Neural progenitor cell (in vitro differentiated cells): ENCODE measurements at regions not wholly inside any gene's neighbourhood (a gene's known extent, or its start where the extent isn't known, plus 50 kb on each side); places are given as distances from the start of the nearest gene placed in this dataset.

Experiments
- DNase-seq: peaks from one replicate; pipeline ENCODE4 v3.0.0-alpha.2; 2016; ENCODE audit warnings: low spot score
- H2AFZ ChIP-seq: fragments of 200-600 bp; sonication (generic); replicated peaks from 2 replicates; pipeline ENCODE4 v1.6.1; 2016; ENCODE audit warnings: antibody characterized with exemption
- H3F3A ChIP-seq: fragments of 200-600 bp; sonication (generic); 2 replicates; pipeline ENCODE4 v1.6.1; 2016; ENCODE audit warnings: antibody characterized with exemption, low read depth
- H3K27ac ChIP-seq: fragments of 200-600 bp; sonication (generic); 2 replicates; pipeline ENCODE4 v1.5.1; 2016; ENCODE audit warnings: mild to moderate bottlenecking
- H3K27me3 ChIP-seq: fragments of 200-600 bp; sonication (generic); 2 replicates; pipeline ENCODE4 v1.6.1; 2016; ENCODE audit warnings: mild to moderate bottlenecking, moderate library complexity
- H3K36me3 ChIP-seq: fragments of 200-600 bp; sonication (generic); 2 replicates; pipeline ENCODE4 v1.5.1; 2016
- H3K4me1 ChIP-seq: fragments of 200-600 bp; sonication (generic); 2 replicates; pipeline ENCODE4 v1.6.1; 2016; ENCODE audit warnings: mixed run types
- H3K4me2 ChIP-seq: fragments of 200-600 bp; sonication (generic); 2 replicates; pipeline ENCODE4 v1.6.1; 2016
- H3K4me3 ChIP-seq: fragments of 200-600 bp; sonication (generic); 2 replicates; pipeline ENCODE4 v1.5.1; 2016
- H3K79me2 ChIP-seq: fragments of 200-600 bp; sonication (generic); 2 replicates; pipeline ENCODE4 v1.6.1; 2016; ENCODE audit warnings: low read depth
- H3K9ac ChIP-seq: fragments of 200-600 bp; sonication (generic); 2 replicates; pipeline ENCODE4 v1.6.1; 2016
- H3K9me3 ChIP-seq: fragments of 200-600 bp; sonication (generic); 2 replicates; pipeline ENCODE4 v1.5.1; 2016; ENCODE audit warnings: low read depth
- H4K20me1 ChIP-seq: fragments of 200-600 bp; sonication (generic); 2 replicates; pipeline ENCODE4 v1.6.1; 2016; ENCODE audit warnings: low read depth
- H3K27ac Mint-ChIP-seq: 3 replicates; pipeline ENCODE4 v1.8.0; 2021; ENCODE audit warnings: mixed read lengths
- H3K27me3 Mint-ChIP-seq: 2 replicates; pipeline ENCODE4 v1.8.0; 2022; ENCODE audit warnings: low read depth, mild to moderate bottlenecking, inconsistent platforms, moderate library complexity, mixed read lengths; ENCODE audit not compliant: insufficient read depth
- H3K36me3 Mint-ChIP-seq: 3 replicates; pipeline ENCODE4 v1.8.0; 2021; ENCODE audit warnings: mixed read lengths
- H3K4me1 Mint-ChIP-seq: 3 replicates; pipeline ENCODE4 v1.8.0; 2021; ENCODE audit warnings: mixed read lengths
- H3K4me3 Mint-ChIP-seq: 3 replicates; pipeline ENCODE4 v1.8.0; 2021; ENCODE audit warnings: mild to moderate bottlenecking, moderate library complexity, mixed read lengths
- H3K9me3 Mint-ChIP-seq: 3 replicates; pipeline ENCODE4 v1.8.0; 2020; ENCODE audit warnings: mixed read lengths
- EZH2 ChIP-seq: fragments of 200-600 bp; sonication (generic); IDR thresholded peaks from 2 replicates; pipeline ENCODE4 v1.6.1; 2017; ENCODE audit warnings: antibody characterized with exemption, mild to moderate bottlenecking, moderate library complexity
- EZH2phosphoT487 ChIP-seq: fragments of 200-600 bp; sonication (generic); IDR thresholded peaks from 2 replicates; pipeline ENCODE4 v1.6.1; 2017; ENCODE audit warnings: antibody characterized with exemption
- TF ChIP-seq, protein P1 (sequence below): fragments of 200-600 bp; sonication (generic); IDR thresholded peaks from 2 replicates; pipeline ENCODE4 v1.5.1; 2017; ENCODE audit warnings: antibody characterized with exemption, mild to moderate bottlenecking

DNA sequence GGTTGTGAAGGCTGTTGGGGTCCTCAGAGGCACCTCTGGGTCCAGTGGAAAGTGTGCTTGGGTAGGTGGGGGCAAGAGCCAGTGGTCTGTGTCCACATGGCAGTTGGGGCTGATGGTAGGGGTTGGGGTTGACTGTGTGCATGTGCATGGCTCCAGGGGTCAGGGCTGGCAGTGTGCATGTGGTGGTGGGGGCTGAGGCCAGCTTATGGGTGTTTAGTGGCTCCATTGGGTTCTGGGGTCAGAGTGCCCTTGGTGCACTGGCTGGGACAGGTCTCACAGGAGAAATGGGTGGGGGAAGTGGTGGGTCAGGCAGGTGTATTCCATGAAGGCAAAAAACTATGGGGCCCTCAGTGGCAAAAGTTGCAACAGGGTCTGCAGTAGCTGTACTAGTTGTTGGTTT, 97.9 kb downstream of the EDEM1 start:
- Mint-ChIP-seq H3K4me1 (no peaks in the 10 kb centered on the region), H3K27ac (no peak overlapping the region), H3K4me3 (no peak overlapping the region), H3K9me3 (peaks cover 37% of the 10 kb centered on the region), H3K27me3 (peaks cover 4% of the 10 kb centered on the region), H3K36me3 (no peaks in the 10 kb centered on the region)
- peaks cover 7% of the 10 kb centered on the region for H3K36me3 ChIP-seq
- TF ChIP-seq EZH2phosphoT487 (no peak), EZH2 (no peak)
- TF ChIP-seq, protein P1, sequence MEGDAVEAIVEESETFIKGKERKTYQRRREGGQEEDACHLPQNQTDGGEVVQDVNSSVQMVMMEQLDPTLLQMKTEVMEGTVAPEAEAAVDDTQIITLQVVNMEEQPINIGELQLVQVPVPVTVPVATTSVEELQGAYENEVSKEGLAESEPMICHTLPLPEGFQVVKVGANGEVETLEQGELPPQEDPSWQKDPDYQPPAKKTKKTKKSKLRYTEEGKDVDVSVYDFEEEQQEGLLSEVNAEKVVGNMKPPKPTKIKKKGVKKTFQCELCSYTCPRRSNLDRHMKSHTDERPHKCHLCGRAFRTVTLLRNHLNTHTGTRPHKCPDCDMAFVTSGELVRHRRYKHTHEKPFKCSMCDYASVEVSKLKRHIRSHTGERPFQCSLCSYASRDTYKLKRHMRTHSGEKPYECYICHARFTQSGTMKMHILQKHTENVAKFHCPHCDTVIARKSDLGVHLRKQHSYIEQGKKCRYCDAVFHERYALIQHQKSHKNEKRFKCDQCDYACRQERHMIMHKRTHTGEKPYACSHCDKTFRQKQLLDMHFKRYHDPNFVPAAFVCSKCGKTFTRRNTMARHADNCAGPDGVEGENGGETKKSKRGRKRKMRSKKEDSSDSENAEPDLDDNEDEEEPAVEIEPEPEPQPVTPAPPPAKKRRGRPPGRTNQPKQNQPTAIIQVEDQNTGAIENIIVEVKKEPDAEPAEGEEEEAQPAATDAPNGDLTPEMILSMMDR: no peak
- DNase-seq: no peak
- no peak overlapping the region for H3K4me2 ChIP-seq
- no peak overlapping the region for H2AFZ ChIP-seq
- no peak overlapping the region for H3K27ac ChIP-seq
- H3F3A ChIP-seq: no peaks in the 10 kb centered on the region
- peaks cover 6% of the 10 kb centered on the region for H3K9me3 ChIP-seq
- no peaks in the 10 kb centered on the region for H3K79me2 ChIP-seq
- H4K20me1 ChIP-seq: no peaks in the 10 kb centered on the region
- no peaks in the 10 kb centered on the region for H3K4me1 ChIP-seq
- H3K27me3 ChIP-seq: no peaks in the 10 kb centered on the region
- no peak overlapping the region for H3K4me3 ChIP-seq
- no peak overlapping the region for H3K9ac ChIP-seq

DNA sequence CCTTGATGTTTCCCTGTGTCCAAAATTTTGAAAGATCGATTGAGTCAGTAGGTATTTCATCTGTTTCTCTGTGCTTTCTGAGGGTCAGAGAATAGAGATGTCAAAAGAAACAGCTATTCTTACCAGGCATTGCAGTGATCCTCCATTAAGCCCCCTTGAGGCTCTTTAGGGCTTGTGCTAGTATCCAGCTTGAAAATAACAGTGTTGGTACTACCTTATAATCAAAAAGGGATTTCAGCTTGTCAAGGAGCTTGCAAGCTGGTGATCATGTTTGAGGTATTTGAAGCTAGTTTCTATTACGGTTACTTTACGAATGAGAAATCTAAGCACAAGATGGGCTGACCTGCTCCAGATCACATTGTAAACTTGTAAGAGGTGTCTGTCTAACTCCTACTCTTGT, 103.4 kb downstream of the EDEM1 start:
- Histone ChIP-seq H3K9me3 (no peaks in the 10 kb centered on the region), H4K20me1 (no peaks in the 10 kb centered on the region), H3K27me3 (no peaks in the 10 kb centered on the region), H3K9ac (no peak overlapping the region), H3K4me2 (no peak overlapping the region), H3K4me3 (no peak overlapping the region), H3K27ac (no peak overlapping the region), H3K4me1 (no peaks in the 10 kb centered on the region), H2AFZ (no peak overlapping the region), H3K36me3 (no peaks in the 10 kb centered on the region), H3K79me2 (no peaks in the 10 kb centered on the region), H3F3A (no peaks in the 10 kb centered on the region)
- no peaks in the 10 kb centered on the region for H3K4me1 Mint-ChIP-seq
- H3K36me3 Mint-ChIP-seq: no peaks in the 10 kb centered on the region
- no peak overlapping the region for H3K4me3 Mint-ChIP-seq
- TF ChIP-seq, protein P1: no peak
- TF ChIP-seq EZH2phosphoT487 (no peak), EZH2 (no peak)
- peaks cover 20% of the 10 kb centered on the region for H3K9me3 Mint-ChIP-seq
- H3K27me3 Mint-ChIP-seq: no peaks in the 10 kb centered on the region
- H3K27ac Mint-ChIP-seq: no peak overlapping the region
- no peak for DNase-seq

DNA sequence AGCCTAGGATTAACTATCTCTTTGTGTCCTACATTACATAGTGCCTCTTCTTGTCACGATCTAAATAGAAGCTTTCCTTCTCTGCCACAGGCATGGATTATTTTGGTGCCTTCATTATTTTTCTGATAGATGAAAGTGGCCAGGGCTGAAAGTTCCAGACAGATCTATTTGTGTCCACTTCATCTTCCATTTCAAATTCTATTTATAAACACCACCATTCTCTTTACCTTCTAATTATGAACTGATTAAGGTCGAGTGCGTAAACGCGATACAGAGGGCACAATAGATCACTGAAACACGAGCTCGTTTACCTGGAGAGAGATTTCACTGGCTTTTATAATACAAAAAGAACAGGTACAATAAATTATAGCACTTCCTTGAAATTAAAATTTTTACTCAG, 105.0 kb downstream of the EDEM1 start:
- Histone ChIP-seq H3K4me1 (no peaks in the 10 kb centered on the region), H3K9ac (no peak overlapping the region), H3K36me3 (no peaks in the 10 kb centered on the region), H3K27ac (no peak overlapping the region), H3K4me2 (no peak overlapping the region), H3F3A (no peaks in the 10 kb centered on the region), H3K27me3 (no peaks in the 10 kb centered on the region), H3K79me2 (no peaks in the 10 kb centered on the region), H3K9me3 (no peaks in the 10 kb centered on the region), H4K20me1 (no peaks in the 10 kb centered on the region), H3K4me3 (no peak overlapping the region), H2AFZ (no peak overlapping the region)
- Mint-ChIP-seq H3K27ac (no peak overlapping the region), H3K9me3 (peaks cover 10% of the 10 kb centered on the region), H3K4me3 (no peak overlapping the region), H3K4me1 (no peaks in the 10 kb centered on the region), H3K27me3 (no peaks in the 10 kb centered on the region), H3K36me3 (no peaks in the 10 kb centered on the region)
- no peak for DNase-seq
- TF ChIP-seq, protein P1: no peak
- no peak for TF ChIP-seq EZH2phosphoT487
- no peak for TF ChIP-seq EZH2

DNA sequence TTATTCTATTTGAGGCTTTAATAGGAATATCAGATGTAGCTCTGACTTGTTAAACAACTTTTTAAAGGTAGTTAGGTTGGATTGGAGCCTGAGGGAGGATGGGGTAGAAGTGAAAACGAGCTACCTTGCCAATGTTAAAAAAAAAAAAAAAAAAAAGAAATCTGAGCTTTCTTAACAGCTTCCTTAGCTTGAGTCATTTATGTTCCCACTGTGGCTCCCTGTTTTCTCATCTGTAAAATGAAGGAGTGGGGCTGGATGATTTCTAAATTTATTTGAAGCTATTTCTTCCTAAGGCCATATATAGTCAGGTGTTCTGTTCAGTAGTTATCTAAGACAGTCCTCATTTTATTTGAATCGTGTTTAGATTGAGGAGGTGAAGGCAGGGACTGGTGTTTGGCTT, 105.7 kb downstream of the EDEM1 start:
- H3K79me2 ChIP-seq: no peaks in the 10 kb centered on the region
- DNase-seq: no peak
- H3K27ac Mint-ChIP-seq: no peak overlapping the region
- H3K27me3 ChIP-seq: no peaks in the 10 kb centered on the region
- peaks cover 4% of the 10 kb centered on the region for H3K4me1 Mint-ChIP-seq
- no peaks in the 10 kb centered on the region for H3F3A ChIP-seq
- no peaks in the 10 kb centered on the region for H3K27me3 Mint-ChIP-seq
- TF ChIP-seq EZH2phosphoT487 (no peak), EZH2 (no peak)
- TF ChIP-seq, protein P1: no peak
- no peaks in the 10 kb centered on the region for H3K36me3 Mint-ChIP-seq
- no peak overlapping the region for H3K4me3 Mint-ChIP-seq
- no peak overlapping the region for H3K9ac ChIP-seq
- H3K9me3 ChIP-seq: no peaks in the 10 kb centered on the region
- no peak overlapping the region for H2AFZ ChIP-seq
- H4K20me1 ChIP-seq: no peaks in the 10 kb centered on the region
- no peaks in the 10 kb centered on the region for H3K36me3 ChIP-seq
- H3K27ac ChIP-seq: no peak overlapping the region
- H3K4me3 ChIP-seq: no peak overlapping the region
- no peak overlapping the region for H3K4me2 ChIP-seq
- no peaks in the 10 kb centered on the region for H3K4me1 ChIP-seq
- H3K9me3 Mint-ChIP-seq: peaks cover 5% of the 10 kb centered on the region
